Iris pigment epithelial cell (primary cell): ENCODE measurements at regions not wholly inside any gene's neighbourhood (a gene's known extent, or its start where the extent isn't known, plus 50 kb on each side); places are given as distances from the start of the nearest gene placed in this dataset.
"Not testable (repeated sequence)": the region's sequence is repeated elsewhere in the genome, so short reads cannot be mapped to it uniquely, and the experiment has no call there.

Source experiments
- DNase-seq: peaks from one replicate; pipeline ENCODE4 v3.0.0-alpha.2; 2011; ENCODE audit warnings: low read depth

DNA sequence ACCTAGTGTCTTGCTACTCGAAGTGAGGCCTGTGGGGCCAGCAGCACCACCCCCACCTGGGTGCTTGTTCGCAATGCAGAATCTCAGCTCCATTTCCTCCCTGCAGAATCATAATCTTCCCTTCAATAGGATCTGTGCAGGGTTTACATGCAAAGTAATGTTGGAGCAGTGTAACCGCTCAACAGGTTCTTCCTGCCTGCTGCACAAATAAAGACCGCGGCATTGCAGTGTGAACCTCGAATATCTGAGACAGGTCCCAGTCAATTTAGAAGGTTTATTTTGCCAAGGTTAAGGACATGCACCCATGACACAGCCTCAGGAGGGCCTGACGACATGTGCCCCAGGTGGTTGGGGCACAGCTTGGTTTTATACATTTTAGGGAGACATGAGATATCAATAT lies 119.2 kb downstream of the TLR5 start:
- DNase-seq = no peak

DNA sequence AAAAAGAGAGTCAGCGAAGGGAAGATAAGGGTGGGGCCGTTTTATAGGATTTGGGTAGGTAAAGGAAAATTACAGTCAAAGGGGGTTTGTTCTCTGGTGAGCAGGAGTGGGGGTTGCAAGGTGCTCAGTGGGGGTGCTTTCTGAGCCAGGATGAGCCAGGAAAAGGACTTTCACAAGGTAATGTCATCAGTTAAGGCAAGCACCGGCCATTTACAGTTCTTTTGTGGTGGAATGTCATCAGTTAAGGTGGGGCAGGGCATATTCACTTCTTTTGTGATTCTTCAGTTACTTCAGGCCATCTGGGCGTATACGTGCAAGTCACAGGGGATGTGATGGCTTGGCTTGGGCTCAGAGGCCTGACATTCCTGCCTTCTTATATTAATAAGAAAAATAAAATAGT lies 118.6 kb downstream of the TLR5 start:
- DNase-seq = not testable (repeated sequence)

DNA sequence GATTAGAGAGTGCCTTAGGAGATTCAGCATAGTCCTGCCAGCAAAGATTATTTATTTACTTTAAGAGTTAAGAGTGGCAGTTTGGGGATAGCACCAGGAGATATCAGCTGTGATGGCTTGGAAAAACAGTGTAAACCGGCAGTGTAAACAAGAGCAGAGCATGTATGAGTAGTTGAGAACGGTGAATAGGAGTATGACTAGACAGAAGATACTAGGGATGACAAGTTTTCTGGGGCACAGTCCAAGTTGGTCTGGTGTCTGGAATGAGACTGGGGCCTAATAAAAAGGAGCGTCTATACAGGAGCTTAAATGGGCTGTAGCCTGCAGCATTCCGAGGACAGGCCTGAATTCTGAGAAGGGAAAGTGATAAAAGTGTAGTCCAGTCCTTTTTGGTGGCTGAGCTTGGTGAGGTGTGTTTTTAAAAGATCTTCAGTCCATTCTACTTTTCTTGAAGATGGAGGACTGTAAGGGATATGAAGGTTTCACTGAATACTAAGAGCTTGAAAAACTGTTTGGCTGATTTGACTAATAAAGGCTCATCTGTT lies 117.8 kb downstream of the TLR5 start:
- not testable (repeated sequence) for DNase-seq

- DNase-seq = not testable (repeated sequence)
Measured at GRCh38 chr1:223026639-223027038, 116.4 kb downstream of the TLR5 start.

- no peak for DNase-seq
Measured at GRCh38 chr1:223029985-223030769, 112.9 kb downstream of the TLR5 start.

DNA sequence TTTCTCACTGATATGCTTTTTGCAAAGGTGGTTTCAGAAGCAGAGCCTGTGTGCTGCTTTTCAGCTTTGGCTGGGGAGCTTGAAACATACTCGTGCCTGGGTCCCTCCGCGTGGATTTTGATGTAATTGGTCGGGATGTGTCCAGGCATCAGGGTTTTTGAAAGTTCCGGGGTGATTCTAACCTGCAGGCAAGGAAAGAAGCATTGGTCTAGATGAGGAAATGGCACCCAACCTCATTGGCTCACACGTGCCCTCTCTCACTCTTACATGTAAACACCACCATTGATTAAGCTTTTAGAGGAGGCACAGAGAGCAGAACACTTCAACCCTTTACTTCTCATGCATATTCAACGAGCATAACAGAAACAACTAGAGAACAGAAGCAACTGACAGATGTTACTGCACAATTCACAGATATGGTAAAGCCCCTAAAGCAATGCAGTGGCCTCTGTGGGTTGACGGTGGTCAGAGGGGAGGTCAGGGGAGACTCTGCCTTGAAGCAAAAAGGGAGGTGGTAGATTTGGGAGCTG lies 112.1 kb downstream of the TLR5 start:
- DNase-seq = no peak

GRCh38 chr1:223031733-223032601 lies 111.1 kb downstream of the TLR5 start:
- no peak for DNase-seq

DNA sequence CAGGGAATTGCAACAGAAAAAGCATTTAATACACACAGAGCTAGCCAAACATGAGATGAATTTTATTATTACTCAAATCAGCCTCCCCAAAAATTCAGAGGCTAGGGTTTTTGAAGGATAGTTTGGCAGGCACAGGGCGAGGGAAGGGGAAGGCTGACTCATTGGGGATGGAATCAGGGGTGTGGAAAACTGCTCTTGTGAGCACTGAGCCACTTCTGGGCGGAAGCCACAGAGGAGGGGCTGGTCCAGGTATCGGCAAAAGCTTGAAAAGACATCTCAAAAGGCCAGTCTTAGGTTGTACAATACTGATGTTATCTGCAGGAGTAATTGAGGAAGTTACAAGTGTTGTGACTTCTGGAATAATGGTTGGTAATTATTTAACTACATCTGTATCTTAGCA lies 109.4 kb downstream of the TLR5 start:
- DNase-seq = no peak

DNA sequence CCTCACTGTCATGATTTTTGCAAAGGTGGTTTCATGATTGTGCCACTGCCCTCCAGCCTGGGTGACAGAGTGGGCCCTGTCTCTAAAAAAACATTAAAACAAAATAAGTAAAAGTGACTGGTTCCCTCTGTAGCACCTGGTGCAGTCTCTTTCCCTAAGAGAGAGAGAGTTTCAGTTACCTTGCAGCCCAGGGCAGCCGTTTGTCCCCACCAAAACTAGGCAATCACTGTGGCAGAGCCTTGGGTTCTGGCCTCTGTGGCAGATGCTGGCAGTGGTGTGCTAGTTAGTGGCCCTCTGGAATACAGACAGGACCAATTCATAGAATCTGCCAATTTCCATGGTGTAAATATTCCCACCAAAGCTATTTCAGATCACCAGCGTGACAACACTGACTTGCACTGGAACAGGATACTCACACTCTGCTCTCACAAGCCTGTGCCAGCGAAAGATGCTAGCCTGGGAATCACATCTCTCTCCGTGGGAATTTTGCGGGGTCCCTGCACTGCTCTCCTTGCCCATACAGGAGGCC lies 108.7 kb downstream of the TLR5 start:
- DNase-seq = no peak

DNA sequence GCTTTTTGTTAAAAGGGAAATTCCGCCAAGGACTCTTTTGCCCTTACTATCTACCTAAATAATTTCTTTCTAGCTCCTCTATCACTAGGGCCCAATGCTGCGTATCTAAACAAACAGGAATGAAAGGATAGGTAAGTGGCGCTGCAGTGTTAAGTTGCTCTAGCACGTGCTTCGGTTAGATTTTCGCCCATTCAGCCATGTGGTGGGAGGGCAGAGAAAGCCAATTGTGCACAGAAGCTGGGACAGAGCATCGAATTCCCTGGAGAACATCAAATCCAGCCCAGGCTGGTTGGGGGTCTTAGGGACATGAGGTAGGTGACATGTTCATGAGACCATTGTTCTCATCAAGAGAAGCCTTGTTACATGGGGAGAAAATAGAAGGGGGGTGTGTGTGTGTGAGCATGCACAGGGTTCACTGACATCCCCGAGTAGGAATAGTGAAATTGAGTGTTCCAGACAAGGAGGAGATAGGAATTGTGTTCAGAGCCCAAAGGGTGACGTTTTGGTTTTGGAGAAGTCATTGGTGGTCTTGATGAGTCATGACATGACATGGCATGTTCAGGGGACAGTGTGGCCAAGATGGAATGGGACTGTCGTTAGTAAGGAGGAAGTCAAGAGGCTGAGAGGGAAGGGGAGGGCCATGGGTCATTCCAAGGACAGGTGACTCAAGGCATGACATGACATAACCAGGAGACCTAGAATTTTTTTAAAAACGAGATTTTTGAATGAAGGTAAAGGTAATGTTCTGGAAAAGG lies 107.1 kb downstream of the TLR5 start:
- no peak for DNase-seq

DNA sequence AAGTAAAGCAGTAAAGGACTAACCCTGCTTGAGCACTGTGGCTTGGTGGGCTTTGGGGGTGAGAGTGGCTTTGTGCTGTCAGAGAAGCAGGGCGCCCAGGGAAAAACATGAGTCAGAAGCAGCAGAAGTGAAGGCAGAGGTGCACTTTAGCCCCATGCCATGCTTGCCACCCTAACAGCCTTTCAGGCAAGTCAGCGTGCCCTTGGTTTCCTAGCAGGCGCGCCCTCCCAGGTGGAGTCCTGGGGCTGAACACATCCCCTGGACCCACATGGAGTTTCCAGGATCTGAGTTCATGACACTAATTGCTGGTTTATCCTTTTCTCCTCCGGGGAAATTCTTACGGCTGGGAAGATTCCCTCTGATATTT lies 106.6 kb downstream of the TLR5 start:
- DNase-seq = no peak

- no peak for DNase-seq
Measured at GRCh38 chr1:223037845-223038244, 105.2 kb downstream of the TLR5 start.

- DNase-seq = no peak
Measured at GRCh38 chr1:223038288-223039006, 104.6 kb downstream of the TLR5 start.

DNA sequence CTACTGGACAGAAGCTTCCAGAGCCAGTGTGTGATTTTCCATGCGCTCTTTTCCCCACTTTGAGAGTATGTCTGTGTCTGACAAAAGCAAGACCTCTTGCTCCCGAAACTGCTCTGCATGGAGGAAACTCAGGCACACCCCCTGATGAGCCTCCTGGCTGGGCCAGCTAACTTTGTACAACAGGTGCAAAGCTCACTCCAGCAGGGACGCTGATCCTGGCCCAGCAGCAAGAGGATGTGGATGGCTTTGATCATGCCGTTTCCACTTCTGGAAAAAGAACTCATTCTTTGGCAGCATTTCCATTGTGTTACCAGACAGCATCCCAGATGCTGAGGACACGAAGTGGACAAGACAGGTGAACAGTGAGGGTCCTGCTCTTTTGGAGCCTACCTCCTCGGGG lies 103.1 kb downstream of the TLR5 start:
- DNase-seq = no peak

GRCh38 chr1:223041481-223041880 lies 101.6 kb downstream of the TLR5 start:
- no peak for DNase-seq

- no peak for DNase-seq
Measured at GRCh38 chr1:223045164-223045957, 97.7 kb downstream of the TLR5 start.

GRCh38 chr1:223046011-223046410 lies 97.0 kb downstream of the TLR5 start:
- DNase-seq = no peak

DNA sequence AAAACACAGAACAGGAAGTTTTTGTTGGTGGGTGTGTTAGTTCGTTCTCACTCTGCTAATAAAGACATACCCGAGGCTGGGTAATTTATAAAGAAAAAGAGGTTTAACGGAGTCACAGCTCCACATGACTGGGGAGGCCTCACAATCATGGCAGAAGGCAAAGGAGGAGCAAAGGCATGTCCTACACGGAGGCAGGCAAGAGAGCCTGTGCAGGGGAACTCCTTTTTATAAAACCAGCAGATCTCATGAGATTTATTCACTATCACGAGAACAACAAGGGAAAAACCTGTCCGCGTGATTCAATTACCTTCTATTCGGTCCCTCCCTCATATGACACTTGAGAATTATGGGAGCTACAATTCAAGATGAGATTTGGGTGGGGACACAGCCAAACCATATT lies 96.6 kb downstream of the TLR5 start:
- DNase-seq = not testable (repeated sequence)

- no peak for DNase-seq
Measured at GRCh38 chr1:223048026-223048425, 95.0 kb downstream of the TLR5 start.

DNA sequence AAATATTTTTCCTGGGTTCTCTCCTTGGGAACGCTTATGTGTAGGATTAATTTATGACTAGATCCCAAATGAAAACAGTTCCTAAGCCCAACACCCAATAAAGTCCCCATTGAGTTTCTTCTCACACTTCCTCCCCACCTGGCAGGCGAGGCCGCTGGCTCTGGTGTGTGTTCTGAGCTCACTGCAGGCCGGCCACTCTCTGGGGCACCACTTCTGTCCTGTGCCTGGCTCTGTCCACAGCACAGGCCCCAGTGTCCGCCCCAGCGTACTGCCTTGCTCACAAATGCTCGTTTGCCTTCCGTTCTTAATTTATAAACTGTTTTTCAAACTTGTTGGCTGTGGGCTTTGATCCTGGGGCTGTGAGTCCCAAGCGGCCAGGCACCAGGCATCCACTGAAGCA lies 90.6 kb downstream of the TLR5 start:
- no peak for DNase-seq
